Type B pancreatic cell (in vitro differentiated cells): ENCODE measurements at regions not wholly inside any gene's neighbourhood (a gene's known extent, or its start where the extent isn't known, plus 50 kb on each side); places are given as distances from the start of the nearest gene placed in this dataset.

Source experiments
- DNase-seq: peaks from one replicate; pipeline ENCODE4 v3.0.0; 2021; ENCODE audit warnings: mixed read lengths; ENCODE audit not compliant: unreplicated experiment; ENCODE audit errors: extremely low spot score
- H3K27ac Mint-ChIP-seq: 2 replicates; pipeline ENCODE4 v1.8.0; 2021; ENCODE audit warnings: mild to moderate bottlenecking, mixed read lengths
- H3K27me3 Mint-ChIP-seq: 2 replicates; pipeline ENCODE4 v1.8.0; 2021; ENCODE audit warnings: mixed read lengths
- H3K36me3 Mint-ChIP-seq: 2 replicates; pipeline ENCODE4 v1.8.0; 2021; ENCODE audit warnings: mixed read lengths
- H3K4me1 Mint-ChIP-seq: one replicate; pipeline ENCODE4 v1.8.0; 2021; ENCODE audit warnings: mixed read lengths; ENCODE audit not compliant: unreplicated experiment
- H3K4me3 Mint-ChIP-seq: 2 replicates; pipeline ENCODE4 v1.8.0; 2021; ENCODE audit warnings: mild to moderate bottlenecking, mixed read lengths
- H3K9me3 Mint-ChIP-seq: 2 replicates; pipeline ENCODE4 v1.8.0; 2021; ENCODE audit warnings: mixed read lengths
- CTCF ChIP-seq: fragments of 200-600 bp; sonication (generic); conservative IDR thresholded peaks from 2 replicates; pipeline ENCODE4 v1.5.0; 2021; ENCODE audit warnings: antibody characterized with exemption, mild to moderate bottlenecking

GRCh38 chr13:75049735-75050335 lies 432.1 kb downstream of the TBC1D4 start:
- Mint-ChIP-seq H3K27ac (no peak overlapping the region), H3K4me1 (no peaks in the 10 kb centered on the region), H3K27me3 (no peaks in the 10 kb centered on the region), H3K4me3 (no peak overlapping the region), H3K36me3 (no peaks in the 10 kb centered on the region), H3K9me3 (no peaks in the 10 kb centered on the region)
- no peak for DNase-seq
- no peak for TF ChIP-seq CTCF

- H3K4me3 Mint-ChIP-seq = no peak overlapping the region
Measured at GRCh38 chr13:75042807-75043206, 439.2 kb downstream of the TBC1D4 start.

DNA sequence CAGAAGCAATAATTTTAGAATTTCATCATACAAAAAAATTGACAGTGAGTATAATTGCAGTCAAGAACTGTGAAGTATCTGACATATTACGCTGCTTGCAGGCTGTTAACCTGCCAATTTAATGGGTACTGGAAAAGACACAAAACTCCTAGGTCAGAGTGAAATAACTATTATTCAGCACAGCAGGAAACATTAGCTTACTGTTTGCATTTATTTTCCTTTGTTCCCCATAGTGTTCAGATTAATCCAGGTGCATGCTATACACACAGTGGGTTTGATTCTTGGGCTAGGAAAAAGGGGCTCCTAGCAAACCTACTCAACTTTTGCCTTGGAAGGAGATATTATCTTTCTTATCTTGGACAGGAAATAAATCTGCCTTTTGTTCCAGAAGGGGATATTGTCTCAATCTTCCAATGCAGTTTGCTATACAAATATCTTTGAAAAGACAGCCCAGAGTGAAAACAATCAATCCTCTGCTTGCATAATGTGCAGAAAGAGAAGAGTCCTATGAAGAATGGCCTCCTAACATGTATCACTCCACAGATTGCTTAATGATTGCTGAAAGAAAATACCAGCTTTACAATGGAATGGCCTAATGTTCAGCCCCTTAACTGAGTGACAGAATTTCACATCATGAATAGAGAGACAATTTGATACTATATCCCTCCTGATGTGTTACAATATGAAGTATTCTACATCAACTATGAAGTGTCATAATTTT lies 443.4 kb downstream of the TBC1D4 start:
- no peaks in the 10 kb centered on the region for H3K4me1 Mint-ChIP-seq
- DNase-seq = no peak
- no peaks in the 10 kb centered on the region for H3K36me3 Mint-ChIP-seq
- peaks cover 6% of the 10 kb centered on the region for H3K9me3 Mint-ChIP-seq
- H3K27me3 Mint-ChIP-seq = no peaks in the 10 kb centered on the region
- no peak overlapping the region for H3K27ac Mint-ChIP-seq
- no peak for TF ChIP-seq CTCF
- no peak overlapping the region for H3K4me3 Mint-ChIP-seq

More at GRCh38 chr13:75042807-75043206, 439.2 kb downstream of the TBC1D4 start:
- H3K36me3 Mint-ChIP-seq = no peaks in the 10 kb centered on the region
- no peaks in the 10 kb centered on the region for H3K9me3 Mint-ChIP-seq
- no peak for TF ChIP-seq CTCF
- no peak overlapping the region for H3K27ac Mint-ChIP-seq
- DNase-seq = no peak
- no peaks in the 10 kb centered on the region for H3K4me1 Mint-ChIP-seq
- H3K27me3 Mint-ChIP-seq = no peaks in the 10 kb centered on the region

GRCh38 chr13:75025956-75026355 lies 456.0 kb downstream of the TBC1D4 start:
- no peaks in the 10 kb centered on the region for H3K36me3 Mint-ChIP-seq
- H3K4me3 Mint-ChIP-seq = no peak overlapping the region
- H3K27me3 Mint-ChIP-seq = no peaks in the 10 kb centered on the region
- no peak for TF ChIP-seq CTCF
- no peaks in the 10 kb centered on the region for H3K4me1 Mint-ChIP-seq
- peaks cover 5% of the 10 kb centered on the region for H3K9me3 Mint-ChIP-seq
- no peak overlapping the region for H3K27ac Mint-ChIP-seq
- DNase-seq = no peak

DNA sequence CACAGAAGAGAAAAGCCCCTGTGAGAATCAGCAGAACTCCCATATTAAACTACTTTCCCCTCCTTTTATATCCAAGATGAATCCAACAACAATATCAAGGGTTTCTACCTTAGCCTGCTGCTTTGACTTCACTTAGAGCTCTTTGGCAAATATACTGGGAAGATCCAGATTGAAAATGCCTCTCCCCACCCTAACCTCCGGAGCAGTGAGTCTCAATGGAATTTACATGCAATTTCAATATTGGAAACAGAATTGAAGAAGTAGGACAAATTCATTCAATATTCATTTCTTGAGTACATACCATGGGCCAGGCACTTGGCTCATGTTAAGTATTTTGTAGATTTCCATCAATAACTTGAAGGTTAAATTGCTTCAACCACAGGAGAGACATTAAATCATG lies 457.4 kb downstream of the TBC1D4 start:
- no peaks in the 10 kb centered on the region for H3K9me3 Mint-ChIP-seq
- H3K4me1 Mint-ChIP-seq = no peaks in the 10 kb centered on the region
- DNase-seq = no peak
- H3K36me3 Mint-ChIP-seq = no peaks in the 10 kb centered on the region
- TF ChIP-seq CTCF = no peak
- no peak overlapping the region for H3K4me3 Mint-ChIP-seq
- H3K27me3 Mint-ChIP-seq = no peaks in the 10 kb centered on the region
- H3K27ac Mint-ChIP-seq = no peak overlapping the region
